SKM-1 treated with dmso at 0.1 percent for 144 hours (cell line): ENCODE measurements at regions not wholly inside any gene's neighbourhood (a gene's known extent, or its start where the extent isn't known, plus 50 kb on each side); places are given as distances from the start of the nearest gene placed in this dataset.
A peak's percentile ranks its signal among the peaks of the same experiment; 100 is the strongest.

Source experiments
- DNase-seq: peaks from one replicate; lab custom pipeline; 2025; ENCODE audit not compliant: unreplicated experiment; lab: John Stamatoyannopoulos, UW

- no peak for DNase-seq
Measured at GRCh38 chr4:38310446-38311043, 350.3 kb downstream of the PTTG2 start.

GRCh38 chr4:38311495-38312126, 351.4 kb downstream of the PTTG2 start:
- DNase-seq = no peak

GRCh38 chr4:38313175-38313574, 350.8 kb upstream of the KLF3 start:
- no peak for DNase-seq

GRCh38 chr4:38313999-38314561, 349.9 kb upstream of the KLF3 start:
- no peak for DNase-seq

GRCh38 chr4:38314663-38315062, 349.3 kb upstream of the KLF3 start:
- DNase-seq = no peak

- DNase-seq = no peak
Measured at GRCh38 chr4:38315286-38315685, 348.7 kb upstream of the KLF3 start.

- no peak for DNase-seq
Measured at GRCh38 chr4:38316045-38316444, 348.0 kb upstream of the KLF3 start.

- no peak for DNase-seq
Measured at GRCh38 chr4:38317041-38317674, 346.8 kb upstream of the KLF3 start.

- peak; percentile 95 for DNase-seq
Measured at GRCh38 chr4:38318737-38319455, 345.1 kb upstream of the KLF3 start.

GRCh38 chr4:38319456-38320342, 344.3 kb upstream of the KLF3 start:
- DNase-seq = peak; percentile 84

GRCh38 chr4:38320343-38320695, 343.7 kb upstream of the KLF3 start:
- DNase-seq = no peak

- DNase-seq = no peak
Measured at GRCh38 chr4:38320833-38321232, 343.2 kb upstream of the KLF3 start.

GRCh38 chr4:38322714-38323113, 341.3 kb upstream of the KLF3 start:
- no peak for DNase-seq

- DNase-seq = no peak
Measured at GRCh38 chr4:38323141-38323641, 340.8 kb upstream of the KLF3 start.

GRCh38 chr4:38324861-38325628, 339.0 kb upstream of the KLF3 start:
- DNase-seq = no peak

GRCh38 chr4:38325629-38325913, 338.4 kb upstream of the KLF3 start:
- no peak for DNase-seq

GRCh38 chr4:38326499-38326898, 337.5 kb upstream of the KLF3 start:
- no peak for DNase-seq

GRCh38 chr4:38327174-38327573, 336.8 kb upstream of the KLF3 start:
- no peak for DNase-seq

- DNase-seq = peak; percentile 32
Measured at GRCh38 chr4:38328989-38329729, 334.8 kb upstream of the KLF3 start.
